NCI-H69 (cell line): ENCODE measurements at regions not wholly inside any gene's neighbourhood (a gene's known extent, or its start where the extent isn't known, plus 50 kb on each side); places are given as distances from the start of the nearest gene placed in this dataset.
"Not testable (repeated sequence)": the region's sequence is repeated elsewhere in the genome, so short reads cannot be mapped to it uniquely, and the experiment has no call there.

ENCODE experiments used
- DNase-seq: peaks from one replicate; lab custom pipeline; 2025; lab: John Stamatoyannopoulos, UW

DNA sequence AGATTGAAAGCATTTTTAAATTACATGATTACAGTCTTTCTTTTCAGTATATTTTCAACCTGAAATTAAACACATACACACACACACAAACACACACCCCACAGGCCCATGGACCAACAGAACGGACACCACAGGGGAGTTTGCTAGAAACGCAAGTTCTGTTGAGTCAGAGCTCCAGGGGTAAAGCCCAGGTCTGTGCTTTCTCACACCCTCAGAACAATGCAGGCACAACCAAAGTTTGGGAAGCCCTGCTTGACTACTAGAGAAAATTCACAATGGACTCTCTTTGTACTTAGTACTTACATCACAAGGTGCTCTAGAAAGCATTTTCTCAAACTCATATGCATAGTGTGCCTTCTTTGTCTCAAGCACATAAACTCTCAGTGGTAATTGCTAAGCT lies 704.0 kb upstream of the IGFBP3 start:
- DNase-seq: no peak

DNA sequence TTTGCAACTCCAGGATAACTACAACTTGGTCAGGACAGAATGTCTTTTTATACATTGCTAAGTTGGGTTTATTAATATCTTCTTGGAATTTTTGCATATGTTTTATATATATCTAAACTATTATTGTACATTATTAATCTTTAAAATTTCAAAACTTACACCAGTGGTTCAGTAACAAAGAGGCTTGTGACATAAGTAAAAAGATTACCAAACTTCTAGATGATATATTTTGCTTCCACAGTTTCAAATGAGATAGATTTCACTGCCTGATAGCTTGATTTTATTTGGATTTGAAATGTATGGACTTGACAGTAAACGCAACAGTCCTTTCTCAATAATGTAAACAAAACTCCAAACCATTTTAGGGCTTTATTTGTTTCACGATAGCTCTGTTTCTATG lies 701.2 kb upstream of the IGFBP3 start:
- DNase-seq: no peak

DNA sequence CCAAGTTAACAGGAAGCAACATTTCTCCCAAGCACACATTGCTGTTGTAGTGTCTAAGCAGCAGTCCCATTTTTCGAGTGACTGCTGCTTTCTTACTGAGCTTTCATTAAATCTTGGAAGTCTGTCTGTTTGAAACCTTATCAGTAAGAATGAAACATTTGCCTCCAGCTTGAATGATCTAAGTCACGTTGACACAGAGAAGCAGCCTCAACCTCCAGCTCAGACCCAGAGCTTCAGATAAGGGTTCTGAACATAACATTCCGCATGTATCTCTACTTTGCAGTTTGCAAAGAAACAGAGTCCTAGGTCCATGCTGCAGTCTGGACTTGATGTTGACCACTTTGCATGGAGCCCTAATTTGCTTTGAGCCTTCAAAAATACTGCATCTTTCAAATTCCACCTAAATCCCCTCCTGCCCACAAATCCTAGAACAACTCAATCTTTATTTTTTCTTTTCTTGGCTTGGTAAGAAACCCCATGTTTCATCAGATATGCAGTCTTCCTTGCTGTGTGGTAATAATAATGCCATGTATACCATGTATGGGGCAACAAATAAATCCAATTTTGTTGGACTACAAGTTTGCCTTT lies 698.7 kb upstream of the IGFBP3 start:
- DNase-seq: no peak

DNA sequence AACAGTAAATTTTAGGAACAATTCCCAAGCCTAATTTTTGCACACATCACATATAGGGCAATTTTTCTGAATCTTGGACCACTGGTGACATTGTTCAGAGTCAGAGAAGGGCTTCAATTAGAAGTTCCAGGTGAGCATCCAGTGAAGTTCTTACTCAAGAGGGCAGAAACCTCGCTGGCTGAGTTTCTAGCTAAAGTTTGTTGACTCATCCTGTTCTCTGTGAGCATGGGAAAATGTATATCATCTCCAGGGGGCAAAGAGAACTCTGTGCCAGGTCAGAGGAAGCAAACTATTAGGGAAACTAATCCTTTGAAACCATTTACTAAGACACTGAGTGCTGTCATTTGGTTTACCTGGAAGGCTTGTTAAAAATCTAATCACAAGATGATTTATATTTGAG lies 695.6 kb upstream of the IGFBP3 start:
- no peak for DNase-seq

DNA sequence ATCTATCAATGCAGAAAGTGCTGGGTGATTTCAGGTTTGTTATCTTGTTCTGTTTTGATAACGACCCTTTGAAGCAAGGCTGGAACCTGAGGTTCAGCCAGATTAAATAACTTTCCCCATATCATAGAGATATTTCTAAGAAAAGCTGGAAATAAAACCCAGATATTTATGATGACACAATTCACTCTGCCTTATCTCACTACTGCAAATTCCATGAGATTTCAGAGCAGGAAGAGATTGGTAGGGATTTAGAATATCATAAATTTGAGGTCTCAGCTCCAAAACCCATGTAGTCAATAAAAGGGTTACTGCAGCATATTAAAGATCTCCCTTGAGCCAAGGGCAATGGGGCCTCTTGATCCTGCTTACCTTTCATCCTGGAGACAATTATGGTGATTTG lies 692.5 kb upstream of the IGFBP3 start:
- DNase-seq: no peak

DNA sequence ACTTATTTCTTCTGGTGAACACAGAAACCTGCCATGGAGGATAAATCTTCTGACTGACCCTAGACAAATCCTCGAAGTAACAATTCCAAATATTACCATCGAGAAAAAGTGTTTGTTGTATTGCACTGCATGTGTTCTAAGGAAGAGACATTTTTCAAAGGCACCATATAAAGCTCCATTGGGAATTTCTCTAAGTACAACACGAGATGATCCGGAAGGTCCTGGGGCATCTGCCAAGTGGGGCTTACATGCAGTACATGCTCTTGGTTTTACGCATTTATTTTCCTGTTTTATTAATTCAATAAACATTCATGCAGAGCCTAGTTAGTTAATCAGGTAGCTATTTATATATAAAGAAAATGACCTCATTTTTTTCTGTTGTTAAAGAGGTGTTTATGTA lies 692.0 kb upstream of the IGFBP3 start:
- no peak for DNase-seq

DNA sequence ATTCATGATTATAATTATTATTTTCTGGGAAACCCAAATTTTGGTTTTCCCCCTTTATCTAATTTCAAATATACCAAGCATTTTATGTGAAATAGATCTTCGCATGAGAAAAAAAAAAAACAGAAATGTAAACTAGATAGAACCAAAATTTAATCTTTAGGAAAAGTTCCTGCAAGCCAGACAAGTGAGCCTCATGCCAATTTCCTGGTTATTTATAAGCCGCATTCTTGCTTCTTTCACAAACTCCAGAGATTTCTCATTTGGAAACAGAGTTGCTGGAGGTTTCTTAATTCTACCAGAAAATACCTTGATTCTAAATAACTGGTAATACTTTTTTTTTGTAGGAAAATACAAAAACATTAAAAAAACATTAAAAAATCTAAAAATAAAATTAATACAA lies 690.4 kb upstream of the IGFBP3 start:
- DNase-seq: no peak

DNA sequence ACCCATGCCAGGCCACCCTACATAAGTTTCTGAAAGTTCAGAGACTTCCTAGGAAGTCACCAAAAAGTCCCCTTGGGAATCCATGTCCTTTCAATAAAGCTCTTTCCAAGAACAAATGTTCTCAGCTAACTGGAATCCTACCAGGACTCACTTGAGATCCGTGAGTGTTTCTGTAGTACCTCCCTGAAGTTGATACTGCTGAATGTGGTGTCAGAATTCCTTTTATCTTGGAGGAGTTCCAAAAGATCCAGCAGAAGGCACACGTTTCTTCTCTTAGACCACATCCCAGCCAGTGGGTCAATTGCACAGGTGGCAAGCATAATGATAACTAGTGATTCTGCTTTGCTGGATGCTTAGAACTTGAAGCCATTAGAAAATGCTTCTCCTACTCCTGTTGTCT lies 689.7 kb upstream of the IGFBP3 start:
- no peak for DNase-seq

DNA sequence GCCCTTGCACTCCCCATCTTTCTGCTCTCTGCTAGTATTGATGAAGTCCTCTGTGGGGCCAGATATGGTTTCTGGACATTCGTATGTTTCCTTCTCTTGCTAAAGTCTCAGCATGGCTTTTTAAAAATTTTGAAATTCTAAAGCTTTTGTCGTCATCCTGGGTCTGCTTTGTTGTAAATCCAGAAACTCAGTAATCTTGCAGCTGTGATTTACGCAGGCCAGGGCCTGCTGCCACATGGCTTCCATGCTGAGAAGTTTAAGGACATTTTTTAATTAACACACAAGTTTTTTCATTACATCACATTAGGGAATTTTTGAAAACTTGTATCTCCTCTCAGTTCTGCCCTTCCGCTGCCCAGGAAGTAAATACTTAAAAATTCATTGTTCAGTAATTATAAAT lies 686.1 kb upstream of the IGFBP3 start:
- no peak for DNase-seq

DNA sequence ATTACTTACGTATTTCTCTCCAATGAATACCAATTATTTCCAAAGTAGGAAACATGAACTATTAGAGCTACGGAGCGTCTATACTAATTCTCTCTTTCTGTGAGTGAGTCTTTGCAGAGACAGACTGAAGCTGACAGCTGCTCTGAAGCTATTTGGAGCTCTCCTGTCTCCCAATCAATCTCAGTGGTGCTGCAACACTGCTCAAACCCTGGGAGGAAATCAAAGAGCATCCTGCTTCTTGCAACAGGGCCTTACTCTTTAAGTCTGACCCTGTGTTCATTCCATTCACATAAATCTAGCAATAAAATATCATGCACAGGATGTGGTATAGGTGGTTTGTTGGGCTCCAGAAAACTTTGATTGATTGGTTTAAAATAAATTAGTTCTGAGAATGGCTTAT lies 685.7 kb upstream of the IGFBP3 start:
- no peak for DNase-seq

DNA sequence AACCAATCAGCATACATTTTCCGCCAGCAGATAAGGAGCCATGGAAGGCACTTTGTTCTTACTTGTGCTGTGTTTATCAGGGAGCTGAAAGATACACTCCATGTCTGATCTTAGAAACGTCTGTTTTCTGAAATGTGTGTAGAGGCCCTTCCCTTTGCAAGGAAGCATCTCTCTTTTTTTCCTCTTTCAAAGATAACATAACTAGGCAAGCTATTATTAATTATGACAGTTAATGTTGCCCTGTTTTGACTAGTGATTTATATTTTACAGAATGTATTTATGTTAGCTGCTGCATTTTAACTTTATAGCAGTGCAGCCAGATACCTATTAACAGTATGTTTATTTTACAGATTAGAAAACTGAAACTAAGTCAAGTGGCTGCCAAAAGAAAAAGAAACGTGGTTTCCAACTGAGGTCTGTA lies 683.2 kb upstream of the IGFBP3 start:
- DNase-seq: no peak

DNA sequence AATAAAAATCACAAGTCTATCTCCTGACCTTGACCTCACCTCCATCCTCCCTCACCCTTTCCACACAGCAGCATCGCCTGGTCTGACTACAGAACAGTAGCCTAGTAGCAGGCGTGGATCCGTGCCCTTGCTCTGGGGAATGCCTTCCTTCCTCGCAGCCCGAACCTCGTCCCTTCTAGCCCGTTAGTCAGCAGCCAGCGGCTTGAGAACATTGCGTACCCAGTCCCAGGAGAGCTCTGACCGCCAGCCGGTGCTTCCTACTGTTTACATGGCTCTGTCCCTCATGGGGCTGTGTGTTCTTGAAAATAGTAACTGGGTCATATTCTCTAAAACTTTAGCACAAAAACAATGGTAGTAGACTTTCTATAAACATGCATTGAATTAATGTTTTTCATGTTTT lies 682.7 kb upstream of the IGFBP3 start:
- DNase-seq: no peak

DNA sequence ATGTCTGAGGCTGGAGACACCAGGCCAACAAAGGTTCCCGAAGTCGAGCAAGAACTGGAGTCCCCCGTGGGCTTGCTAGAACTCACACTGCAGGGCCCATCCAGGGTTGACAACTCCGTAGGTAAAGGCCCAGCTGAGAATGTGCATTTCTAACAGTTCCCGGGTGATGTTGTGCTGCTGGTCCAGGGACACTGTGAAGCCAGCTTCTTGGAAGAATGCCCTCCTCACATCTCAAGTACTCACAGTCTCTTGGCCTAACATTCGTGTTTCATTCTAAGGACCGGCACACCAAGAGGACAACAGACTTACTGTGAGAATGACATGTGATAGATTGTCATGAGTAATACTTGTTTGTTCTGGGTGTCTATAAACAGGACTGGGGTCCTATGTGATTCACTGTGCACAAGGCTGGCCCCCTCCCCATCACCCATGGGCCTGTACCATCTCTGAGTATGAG lies 682.3 kb upstream of the IGFBP3 start:
- no peak for DNase-seq

DNA sequence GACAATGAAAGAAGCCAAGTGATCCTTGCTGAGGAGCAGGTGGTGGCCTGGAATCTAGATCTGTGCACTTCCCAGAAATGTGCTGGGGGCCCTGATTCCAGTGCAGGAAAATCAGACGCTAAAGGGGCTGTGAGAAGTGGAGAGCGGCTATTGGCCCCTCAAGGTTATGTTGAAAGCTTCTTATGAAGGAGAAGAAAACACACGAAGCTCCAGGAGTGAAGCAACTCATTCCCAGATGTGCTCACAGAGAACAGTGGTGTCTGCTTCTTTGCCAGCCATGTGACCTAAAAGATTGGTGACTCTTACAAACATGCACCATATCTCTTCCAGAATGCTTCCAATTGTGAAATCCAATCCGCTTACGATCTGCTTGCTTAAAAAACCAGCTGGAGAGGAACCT lies 679.3 kb upstream of the IGFBP3 start:
- no peak for DNase-seq

DNA sequence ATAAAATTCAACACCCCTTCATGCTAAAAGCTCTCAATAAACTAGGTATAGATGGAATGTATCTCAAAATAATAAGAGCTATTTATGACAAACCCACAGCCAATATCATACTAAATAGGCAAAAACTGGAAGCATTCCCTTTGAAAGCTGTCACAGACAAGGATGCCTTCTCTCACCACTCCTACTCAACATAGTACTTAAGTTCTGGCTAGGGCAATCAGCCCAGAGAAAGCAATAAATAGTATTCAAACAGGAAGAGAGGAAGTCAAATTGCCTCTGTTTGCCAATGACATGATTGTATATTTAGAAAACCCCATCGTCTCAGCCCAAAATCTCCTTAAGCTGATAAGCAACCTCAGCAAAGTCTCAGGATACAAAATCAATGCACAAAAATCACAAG lies 673.8 kb upstream of the IGFBP3 start:
- DNase-seq: not testable (repeated sequence)

DNA sequence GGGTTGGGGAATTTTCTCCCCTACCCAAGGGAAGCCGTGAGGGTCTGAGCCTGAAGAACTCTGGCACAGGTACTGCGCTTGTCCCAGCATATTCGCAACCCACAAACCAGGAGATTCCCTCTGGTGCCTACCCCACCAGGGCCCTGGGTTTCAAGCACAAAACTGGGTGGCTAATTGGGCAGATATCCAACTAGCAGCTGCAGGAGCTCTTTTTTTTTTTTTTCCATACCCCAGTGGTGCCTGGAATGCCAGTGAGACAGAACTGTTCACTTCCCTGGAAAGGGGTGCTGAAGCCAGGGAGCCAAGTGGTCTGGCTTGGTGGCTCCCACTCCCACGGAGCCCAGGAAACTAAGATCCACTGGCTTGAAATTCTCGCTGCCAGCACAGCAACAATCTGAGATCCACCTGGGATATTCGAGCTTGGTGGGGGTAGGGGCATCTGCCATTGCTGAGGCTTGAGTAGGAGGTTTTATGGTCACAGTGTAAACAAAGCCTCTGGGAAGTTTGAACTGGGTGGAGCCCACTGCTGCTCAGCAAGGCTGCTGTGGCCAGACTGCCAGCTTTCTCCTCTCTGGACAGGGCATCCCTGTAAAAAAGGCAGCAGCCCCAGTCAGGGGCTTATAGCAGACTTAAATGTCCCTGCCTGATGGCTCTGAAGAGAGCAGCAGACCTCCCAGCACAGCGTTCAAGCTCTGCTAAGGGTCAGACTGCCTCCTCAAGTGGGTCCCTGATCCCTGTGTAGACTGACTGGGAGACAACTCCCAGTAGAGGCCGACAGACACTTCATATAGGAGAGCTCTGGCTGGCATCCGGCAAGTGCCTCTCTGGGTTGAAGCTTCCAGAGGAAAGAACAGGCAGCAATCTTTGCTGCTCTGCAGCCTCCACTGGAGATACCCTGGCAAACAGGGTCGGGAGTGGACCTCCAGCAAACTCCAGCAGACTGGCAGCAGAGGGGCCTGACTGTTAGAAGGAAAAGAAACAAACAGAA lies 670.1 kb upstream of the IGFBP3 start:
- not testable (repeated sequence) for DNase-seq

DNA sequence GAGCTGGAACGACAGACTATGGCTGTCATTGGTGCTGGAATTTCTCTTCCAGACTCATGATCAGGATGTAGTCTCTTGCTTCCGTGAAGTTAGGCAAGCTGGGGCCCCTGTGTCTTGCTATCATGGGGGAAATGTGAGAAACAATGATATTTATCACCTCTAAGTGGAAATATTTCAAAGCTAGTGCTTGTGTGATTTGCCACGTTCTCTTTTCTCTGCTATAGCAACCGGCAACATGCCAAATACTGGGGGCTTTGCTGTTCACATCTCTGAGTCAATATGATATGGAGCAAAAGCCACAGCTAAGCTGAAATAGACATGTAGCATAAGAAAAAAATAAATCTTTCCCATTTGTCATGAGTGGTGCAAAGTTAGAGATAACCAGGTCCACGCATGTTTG lies 668.2 kb upstream of the IGFBP3 start:
- no peak for DNase-seq

DNA sequence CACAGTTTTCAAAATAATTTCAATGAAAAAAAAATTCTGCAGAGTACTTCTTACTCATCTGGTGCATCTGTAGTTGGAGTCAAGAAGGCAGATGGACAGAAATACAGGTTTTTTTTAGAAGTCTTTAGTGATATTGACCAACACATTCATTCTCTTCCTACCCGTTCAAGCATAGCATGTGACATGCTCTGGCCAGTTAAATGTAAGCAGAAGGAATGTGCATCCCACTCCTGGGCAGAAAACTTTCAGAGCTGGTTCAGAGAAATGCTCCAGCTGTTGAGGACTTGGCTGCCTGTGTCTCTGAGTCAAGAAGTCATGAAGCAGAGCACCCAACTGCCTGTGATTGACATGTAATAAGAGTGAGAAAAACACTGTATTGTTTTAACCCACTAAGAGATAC lies 665.3 kb upstream of the IGFBP3 start:
- no peak for DNase-seq

DNA sequence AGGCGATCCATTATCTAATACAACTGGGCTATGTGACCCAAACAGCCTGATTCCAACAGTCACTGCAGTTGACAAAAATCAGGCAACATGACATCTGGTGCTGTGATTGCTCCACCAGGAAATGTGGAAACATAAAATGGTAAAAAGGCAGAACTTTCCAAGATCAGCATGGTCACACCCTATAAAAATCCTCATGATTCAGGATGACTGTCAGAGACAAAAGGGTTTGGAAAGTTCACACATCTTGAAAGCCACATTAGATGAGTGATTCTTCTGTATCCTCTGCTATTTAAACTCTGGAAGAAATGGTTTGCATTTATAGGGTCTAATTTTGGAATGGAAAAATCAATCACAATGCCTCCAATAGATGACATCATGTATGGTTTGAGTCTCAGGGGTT lies 662.6 kb upstream of the IGFBP3 start:
- DNase-seq: no peak

DNA sequence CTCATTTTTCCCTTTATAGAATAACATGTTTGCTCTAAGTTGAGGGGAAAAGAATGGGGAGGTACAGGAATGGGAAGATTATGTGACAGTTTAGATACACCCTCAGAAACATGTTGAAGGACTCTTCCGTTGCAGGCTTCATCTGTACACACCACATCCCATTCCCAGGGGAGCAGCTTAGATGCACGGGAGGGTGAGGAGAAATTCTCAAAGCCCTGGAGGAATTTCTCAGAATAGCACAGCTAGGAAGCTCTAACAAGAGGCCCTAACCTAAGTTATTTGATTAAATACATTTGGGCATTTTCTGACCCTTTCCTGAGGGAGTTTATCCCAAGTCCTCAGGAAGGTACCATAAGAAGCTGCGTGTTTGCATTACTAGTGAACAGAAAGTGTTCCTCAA lies 660.2 kb upstream of the IGFBP3 start:
- no peak for DNase-seq

DNA sequence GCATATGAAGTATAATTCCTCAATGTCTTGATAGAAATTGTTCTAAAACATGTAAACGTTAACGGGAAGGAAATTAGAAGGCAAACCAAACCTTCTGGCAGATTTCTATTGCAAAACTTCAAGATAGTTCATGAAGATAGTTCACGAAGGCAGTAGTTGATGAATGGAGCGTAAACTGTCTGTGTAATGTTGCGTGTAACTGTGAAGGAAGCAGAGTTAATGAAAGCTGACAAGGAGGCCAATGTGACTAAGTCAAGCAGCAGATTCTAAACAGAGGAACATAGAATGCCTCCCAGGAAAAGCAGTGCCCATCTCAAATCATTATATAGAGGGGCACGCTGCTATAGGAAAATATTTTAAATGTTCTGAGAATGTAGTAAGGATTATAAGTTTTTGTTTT lies 659.7 kb upstream of the IGFBP3 start:
- DNase-seq: no peak

DNA sequence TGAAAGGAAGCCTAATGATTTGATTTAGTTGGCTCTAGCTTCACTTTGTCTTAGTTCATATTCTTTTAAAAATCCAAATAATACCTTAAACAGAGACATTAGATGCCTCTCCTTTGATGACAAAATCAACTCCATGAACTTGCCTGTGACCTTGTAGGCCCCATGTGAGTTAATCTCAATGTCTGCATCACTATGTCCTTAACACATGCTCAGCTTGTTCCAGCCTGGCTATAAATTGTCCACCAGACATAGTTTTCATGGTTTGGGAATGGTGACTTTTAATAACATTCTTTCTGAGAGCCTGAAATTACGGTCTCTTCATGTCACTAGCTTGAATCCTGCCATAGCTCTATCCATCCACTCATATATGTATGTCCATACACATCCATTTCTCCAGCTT lies 656.3 kb upstream of the IGFBP3 start:
- DNase-seq: no peak

DNA sequence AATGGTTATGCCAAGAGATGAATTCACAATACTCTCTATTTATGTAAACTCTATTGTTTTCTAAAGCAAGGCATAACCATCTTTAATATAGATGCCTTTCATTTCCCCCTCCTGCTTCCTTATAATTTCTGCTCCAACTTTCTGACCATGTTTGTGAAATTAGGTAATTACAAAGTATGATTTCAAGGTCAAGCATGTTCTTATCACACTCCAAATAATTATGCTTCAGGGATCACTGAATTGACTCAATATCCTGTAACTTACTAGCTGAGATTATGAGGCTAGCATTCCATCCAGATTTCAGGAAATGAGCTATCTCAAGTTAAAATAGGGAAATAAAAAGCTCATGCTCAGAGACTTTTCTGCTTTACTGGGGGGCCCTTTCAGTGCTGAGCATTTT lies 655.9 kb upstream of the IGFBP3 start:
- DNase-seq: no peak

DNA sequence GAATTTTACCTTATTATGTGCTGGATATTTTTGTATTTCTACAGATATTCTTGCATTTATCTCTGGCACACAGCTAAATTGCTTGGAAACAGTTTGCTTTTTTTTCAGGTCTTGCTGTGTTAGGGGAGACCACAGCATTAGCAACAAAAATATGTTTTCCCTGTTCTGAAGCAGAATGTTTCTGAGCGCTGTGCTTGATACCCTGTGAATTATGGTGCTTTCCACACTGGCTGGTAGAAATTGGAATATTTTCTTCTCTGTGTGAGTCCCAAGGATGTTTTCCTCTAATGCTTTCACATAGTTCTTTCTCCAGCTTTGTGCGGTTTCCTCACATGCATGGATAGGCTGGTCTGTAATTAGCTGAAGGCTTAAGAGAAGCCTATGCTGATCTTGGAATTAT lies 651.6 kb upstream of the IGFBP3 start:
- no peak for DNase-seq
